Stimulated activated CD8-positive, alpha-beta memory T cell treated with anti-CD3 and anti-CD28 coated beads, Interleukin-12 subunit alpha, Interleukin-12 subunit beta, amount 100 ng/mL, for 1 hour (primary cell): ENCODE measurements at regions not wholly inside any gene's neighbourhood (a gene's known extent, or its start where the extent isn't known, plus 50 kb on each side); places are given as distances from the start of the nearest gene placed in this dataset.
"Not testable (repeated sequence)": the region's sequence is repeated elsewhere in the genome, so short reads cannot be mapped to it uniquely, and the experiment has no call there.

Experiments used
- DNase-seq: peaks from one replicate; pipeline ENCODE4 v3.0.0-alpha.2; 2020; ENCODE audit warnings: low read depth

DNA sequence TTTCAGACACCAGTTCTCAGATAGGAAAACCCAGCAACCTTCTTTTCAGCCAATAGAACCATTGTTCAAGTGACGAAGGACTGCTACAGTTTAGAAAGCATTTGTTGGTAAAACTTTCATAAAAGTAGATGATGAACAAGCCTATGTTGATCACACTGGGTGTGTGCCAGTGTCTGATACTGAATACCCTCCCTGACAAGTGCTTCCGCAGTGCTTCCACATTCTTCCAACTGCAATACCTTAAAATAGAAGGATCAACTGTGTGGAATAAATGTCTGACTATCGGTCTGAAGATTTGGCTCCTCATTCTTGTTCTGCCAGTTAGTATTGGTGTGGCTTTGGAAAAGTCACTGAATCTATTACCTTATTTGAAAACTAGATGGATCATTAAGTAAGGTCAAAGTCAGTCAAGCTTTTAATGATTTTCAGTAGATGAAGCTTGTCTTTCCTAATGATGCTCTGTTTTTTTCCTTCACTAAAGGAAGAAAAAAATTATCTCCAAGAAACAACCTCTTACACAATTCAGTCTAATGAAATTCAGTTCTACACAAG, 479.4 kb upstream of the CBLB start:
- DNase-seq = no peak

DNA sequence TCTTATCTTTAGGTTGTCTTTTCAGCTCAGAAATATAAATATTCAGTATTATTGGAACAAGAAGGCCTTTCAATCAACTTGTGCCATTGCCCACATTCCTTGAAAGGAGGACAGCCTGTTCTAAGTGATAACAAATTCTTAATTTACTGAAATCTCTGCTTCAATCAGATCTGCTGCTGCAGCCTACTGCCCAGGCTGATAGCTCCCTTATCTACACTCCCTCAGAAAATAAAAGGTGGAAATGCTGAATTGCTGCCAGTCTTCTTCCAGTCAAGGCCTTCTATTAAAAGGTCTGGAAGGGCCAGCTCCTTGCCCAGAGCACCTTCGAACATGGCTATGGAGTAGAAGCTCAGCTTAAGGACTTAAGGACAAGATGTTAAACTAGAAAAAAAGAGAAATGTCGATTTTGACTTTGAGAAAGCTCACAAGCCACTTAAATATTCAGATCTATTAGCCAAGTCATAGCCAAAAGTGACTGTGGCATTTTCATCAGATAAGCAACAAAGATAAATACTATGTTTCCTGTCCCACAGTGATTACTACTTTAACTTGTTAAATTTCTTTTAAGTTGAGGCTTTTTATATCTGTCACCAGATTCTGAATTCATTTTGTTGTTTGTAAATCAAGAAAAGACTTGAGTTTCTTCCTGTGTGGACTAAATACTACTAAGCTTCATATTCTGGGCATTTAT, 480.5 kb upstream of the CBLB start:
- DNase-seq = no peak

DNA sequence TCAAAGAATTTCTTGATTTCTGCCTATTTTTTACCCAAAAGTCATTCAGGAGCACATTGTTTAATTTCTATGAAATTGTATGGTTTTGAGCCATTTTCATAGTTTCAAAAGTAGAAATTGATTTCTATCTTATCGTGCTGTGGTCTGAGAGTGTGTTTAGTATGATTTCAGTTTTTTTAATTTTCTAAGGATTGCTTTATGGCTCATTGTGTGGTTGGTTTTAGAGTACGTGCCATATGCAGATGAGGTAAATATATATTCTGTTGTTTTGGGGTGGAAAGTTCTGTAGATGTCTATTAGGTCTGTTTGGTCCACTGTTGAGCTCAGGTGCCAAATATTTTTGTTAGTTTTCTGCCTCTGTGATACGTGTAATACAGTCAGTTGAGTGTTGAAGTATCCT, 487.1 kb upstream of the CBLB start:
- no peak for DNase-seq

GRCh38 chr3:106359692-106360091, 490.9 kb upstream of the CBLB start:
- DNase-seq = no peak

DNA sequence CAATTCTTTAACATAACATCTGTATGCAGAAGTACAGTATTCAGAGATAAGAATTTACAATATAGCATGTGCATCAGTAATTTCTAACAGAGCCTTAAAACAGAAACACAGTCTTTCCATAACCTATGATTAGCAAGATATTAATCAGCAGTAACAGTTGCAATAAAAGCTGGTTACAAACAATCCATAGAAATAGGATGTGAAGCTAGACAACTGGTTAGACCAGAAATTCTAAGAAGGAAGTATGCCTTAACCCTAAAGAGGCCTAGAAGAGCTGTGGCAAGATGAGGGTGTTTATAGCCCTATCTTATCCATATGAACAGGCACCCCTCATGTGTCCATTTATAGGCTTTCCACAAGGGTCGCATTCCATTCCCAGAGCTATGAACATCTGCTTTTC, 492.1 kb upstream of the CBLB start:
- not testable (repeated sequence) for DNase-seq

GRCh38 chr3:106364477-106364876, 495.7 kb upstream of the CBLB start:
- DNase-seq = no peak

GRCh38 chr3:106365061-106365691, 496.4 kb upstream of the CBLB start:
- no peak for DNase-seq

GRCh38 chr3:106366352-106366751, 497.5 kb upstream of the CBLB start:
- no peak for DNase-seq

DNA sequence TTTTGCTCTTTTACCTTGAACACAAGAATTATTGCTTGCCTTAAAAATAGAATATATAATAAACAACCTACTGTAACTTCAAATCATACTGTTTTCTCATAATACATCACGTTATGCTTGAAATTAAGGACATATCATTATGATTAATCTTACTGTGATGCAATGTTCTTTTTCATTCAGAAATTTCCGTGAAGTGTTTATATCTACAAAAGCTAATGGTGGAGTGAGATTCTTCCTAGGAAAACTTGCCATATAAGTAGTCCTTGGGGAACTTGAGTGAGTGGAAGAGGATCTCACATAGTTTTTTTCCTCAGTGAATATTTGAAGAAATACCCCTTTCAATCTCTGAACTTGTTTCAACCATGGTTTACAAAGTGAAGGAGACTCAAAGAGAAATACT, 498.7 kb upstream of the CBLB start:
- no peak for DNase-seq

DNA sequence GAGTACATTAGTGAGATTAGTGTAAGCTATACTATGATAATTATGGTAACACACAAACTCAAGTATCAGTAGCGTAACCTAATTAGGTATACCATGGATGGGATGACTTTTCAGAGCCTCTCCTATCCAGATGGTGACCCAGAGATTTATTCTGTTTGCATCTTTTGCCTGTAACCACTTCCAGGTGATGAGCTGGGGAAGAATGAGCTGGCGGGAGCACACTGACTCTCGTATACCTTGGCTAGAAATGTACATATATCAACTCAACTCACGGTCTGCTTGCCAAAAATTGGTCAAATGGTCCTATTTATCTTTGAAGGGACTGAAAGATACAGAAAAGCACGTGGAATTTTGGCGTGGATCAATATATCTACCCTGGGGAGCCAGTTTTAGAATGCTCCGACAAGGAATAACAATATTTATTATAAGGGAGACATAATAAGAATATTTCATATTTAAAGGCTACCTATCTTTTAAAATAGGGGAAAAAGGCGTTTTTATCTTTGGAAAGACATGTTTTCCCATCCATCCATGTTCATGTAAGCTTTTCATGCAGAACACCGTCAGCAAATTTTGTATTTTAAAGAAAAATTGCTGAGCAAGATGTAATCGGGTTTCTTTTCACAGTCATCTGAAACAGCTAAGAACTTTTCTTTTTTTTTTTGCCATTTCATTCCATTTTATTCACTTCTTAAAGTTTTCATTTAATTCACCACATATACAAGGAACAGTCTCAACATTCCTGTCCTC, 502.6 kb upstream of the CBLB start:
- DNase-seq = no peak

DNA sequence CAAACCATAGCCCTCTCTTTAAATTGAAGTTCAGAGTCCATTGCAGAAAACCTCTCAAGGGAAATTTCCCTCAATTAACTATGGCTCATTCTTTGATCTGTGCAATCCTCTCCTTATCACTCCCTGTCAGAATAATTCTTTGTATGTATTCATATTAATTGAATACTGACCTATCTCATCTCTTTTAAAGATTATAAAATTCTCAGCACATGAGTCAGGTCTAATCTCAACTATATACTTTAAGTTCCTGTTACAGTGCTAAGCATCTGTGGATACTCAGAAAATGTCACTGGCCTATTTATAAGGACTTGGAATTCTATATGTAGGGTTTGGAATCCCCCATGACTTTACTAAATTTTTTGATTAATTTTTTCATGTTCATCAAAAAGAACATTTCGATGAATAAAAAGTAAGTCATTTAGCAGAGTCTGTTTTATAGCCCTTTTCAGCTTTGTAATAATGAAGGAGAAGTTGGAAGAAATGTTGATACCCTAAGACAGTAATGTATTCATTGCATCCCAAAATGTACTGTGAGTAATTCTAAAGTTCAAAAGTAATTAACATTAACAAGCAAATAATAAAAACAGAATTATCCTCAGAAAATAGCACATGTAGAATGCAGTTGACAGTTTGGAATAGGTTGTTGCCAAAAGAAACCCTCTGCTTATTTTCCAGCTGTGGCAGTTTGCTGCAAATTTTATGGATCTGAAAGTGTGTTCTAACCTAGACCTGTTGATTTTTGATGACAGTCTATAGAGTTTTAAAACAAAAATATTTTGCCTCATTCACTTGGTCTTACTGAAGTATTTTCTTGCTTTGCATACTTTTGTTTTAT, 503.4 kb upstream of the CBLB start:
- no peak for DNase-seq

DNA sequence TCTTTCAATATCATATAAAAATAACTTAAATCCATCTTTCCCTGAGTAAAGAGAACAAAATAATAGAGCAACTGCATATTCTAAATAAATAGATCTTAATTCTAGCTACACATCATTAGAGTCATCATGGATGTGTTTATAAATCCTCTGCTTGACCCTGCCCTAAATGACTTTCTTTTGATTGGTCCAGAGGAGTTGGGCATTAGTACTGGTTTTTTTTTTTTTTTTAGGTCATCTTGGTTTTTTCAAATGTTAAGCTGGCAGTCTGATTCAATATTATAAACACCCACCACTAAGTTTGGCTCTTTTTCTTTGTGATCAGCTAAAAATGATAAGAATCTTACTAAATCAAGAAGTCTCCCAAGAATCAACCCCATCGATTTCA, 504.0 kb upstream of the CBLB start:
- DNase-seq = no peak

DNA sequence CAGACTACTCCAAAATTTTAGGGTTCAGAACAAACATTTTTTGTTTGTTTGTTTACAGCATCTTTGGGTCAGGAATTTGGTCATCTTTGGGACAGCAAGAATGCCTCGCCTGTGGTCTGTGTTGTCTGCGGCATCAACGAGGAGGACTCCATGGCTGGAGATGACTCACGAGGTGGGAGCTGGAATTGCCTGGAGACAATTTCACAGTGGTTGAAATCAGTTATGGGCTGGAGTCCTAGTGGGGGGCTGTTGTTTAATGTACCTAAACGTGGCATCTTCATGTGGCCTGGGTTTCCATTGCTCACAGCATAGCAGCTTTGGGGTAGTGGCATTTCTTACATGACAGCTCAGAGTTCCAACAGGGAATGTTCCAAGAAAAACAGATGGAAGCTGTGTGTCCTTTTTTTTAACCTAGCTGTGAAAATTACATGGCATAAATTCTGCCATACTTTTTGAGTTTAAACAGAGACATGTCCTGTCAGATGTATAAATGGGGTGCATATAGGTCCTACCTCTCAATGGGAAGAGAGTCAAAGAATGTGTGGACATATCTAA, 507.3 kb upstream of the CBLB start:
- no peak for DNase-seq

DNA sequence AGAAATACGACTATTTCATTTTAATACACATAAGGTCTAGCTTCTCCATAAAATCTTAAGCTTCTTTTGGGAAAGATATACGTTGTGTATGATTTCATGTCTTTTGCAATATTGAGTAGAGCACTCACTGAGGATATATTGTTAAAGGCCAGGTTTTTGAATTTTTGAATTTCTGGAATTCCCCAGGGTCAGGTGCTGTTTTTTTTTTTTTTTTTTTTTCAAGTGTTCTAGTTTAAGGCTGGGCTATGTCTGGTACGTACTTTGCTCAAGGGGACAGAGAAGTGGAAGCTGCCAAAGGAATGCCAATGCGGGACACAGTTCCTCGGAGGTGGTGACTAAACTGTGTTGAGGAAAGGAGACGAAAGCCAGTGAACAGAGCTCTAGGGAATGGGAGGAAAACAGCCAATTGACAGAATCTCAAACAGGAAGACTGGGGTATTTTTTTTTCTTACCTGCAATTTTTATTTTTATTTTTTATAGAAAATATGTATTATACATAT, 510.5 kb upstream of the CBLB start:
- DNase-seq = no peak

DNA sequence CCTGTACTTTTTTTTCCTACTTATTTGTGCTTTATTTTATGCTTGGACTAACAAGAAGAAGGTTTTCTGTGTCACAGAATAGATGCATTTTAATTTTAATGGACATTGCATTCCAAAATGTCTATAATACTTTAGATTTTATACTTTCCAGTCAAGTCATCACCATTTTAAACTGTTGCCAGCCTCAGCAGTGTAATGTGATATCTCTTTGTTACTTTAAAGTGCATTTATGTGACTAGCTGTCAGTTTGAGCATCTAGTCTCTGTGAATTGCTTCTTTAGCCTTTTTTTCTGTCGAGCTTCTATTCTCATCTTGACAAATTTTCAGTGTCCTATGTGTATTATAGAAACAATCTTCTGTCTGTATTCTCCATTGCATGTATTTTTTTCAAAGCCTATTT, 511.4 kb upstream of the CBLB start:
- DNase-seq = no peak

GRCh38 chr3:106381286-106381938, 512.6 kb upstream of the CBLB start:
- no peak for DNase-seq

DNA sequence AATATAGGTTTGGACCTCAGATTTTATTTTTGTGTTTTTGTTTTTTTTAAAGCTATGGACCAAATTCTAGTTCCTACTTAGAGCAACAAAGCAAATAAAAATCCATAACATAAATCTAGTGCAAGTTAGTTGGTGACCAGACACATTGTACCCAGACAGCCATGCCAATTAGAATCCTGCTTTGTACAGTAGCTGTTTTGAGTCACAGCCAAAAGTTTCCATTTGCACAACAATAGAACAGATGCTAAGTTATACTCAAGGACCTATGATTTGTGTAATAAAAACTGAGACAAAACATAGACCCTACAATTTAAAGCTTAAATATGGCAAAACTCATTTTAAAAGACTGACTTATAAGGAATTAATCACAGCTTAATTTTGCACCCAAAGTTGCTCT, 513.1 kb upstream of the CBLB start:
- DNase-seq = no peak

DNA sequence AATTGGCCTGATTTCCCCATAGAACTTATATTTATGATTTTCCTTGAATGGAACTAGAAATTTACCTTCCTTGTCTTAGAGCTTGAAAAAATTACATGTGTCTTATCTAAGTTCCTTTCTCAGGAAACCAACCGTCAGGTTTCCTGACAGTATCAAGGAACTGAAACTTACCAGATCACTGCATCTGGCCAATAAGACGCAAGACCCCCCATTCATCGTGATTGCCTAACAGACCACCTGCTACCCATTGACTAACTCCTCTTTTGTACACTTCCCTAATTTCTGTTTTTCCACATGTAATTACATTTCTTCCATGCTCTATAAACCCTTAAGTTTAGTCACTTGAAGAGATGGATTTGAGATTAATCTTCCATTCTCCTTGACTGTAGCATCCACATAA, 517.2 kb upstream of the CBLB start:
- DNase-seq = no peak

- no peak for DNase-seq
Measured at GRCh38 chr3:106392915-106393314, 524.1 kb upstream of the CBLB start.

- no peak for DNase-seq
Measured at GRCh38 chr3:106397006-106397405, 528.2 kb upstream of the CBLB start.

GRCh38 chr3:106398891-106399600, 530.2 kb upstream of the CBLB start:
- DNase-seq = no peak
